SU-DHL-6 (cell line): ENCODE measurements at regions not wholly inside any gene's neighbourhood (a gene's known extent, or its start where the extent isn't known, plus 50 kb on each side); places are given as distances from the start of the nearest gene placed in this dataset.

Source experiments
- H2AFZ ChIP-seq: fragments of 200-600 bp; sonication (generic); 2 replicates; pipeline ENCODE4 v1.6.1; 2014; ENCODE audit warnings: low read depth, mild to moderate bottlenecking, moderate library complexity, mixed read lengths, antibody characterized with exemption, low read length; ENCODE audit not compliant: severe bottlenecking
- H3F3A ChIP-seq: fragments of 200-600 bp; shearing (Covaris generic); 2 replicates; pipeline ENCODE4 v1.6.0; 2016; ENCODE audit warnings: antibody characterized with exemption, mild to moderate bottlenecking; ENCODE audit not compliant: insufficient read depth
- H3K27ac ChIP-seq: fragments of 200-600 bp; sonication (generic); 2 replicates; pipeline ENCODE4 v1.5.1; 2016; ENCODE audit warnings: low read depth, mild to moderate bottlenecking, low read length, moderate library complexity, mixed read lengths
- H3K27me3 ChIP-seq: fragments of 200-600 bp; sonication (generic), shearing (Covaris generic); 2 replicates; pipeline ENCODE4 v1.6.0; 2014; ENCODE audit warnings: mild to moderate bottlenecking, low read length
- H3K36me3 ChIP-seq: fragments of 200-600 bp; sonication (generic); 2 replicates; pipeline ENCODE4 v1.6.1; 2014; ENCODE audit warnings: mild to moderate bottlenecking, low read length, mixed read lengths
- H3K4me2 ChIP-seq: fragments of 300-600, 200-600 bp; shearing (Covaris generic), sonication (generic); 2 replicates; pipeline ENCODE4 v1.6.0; 2014; ENCODE audit warnings: low read length, low read depth, mild to moderate bottlenecking; ENCODE audit not compliant: poor library complexity, severe bottlenecking
- H3K4me3 ChIP-seq: fragments of 200-600 bp; sonication (generic); 2 replicates; pipeline ENCODE4 v1.5.1; 2014; ENCODE audit warnings: antibody characterized with exemption, low read length, mild to moderate bottlenecking, mixed read lengths; ENCODE audit not compliant: insufficient read depth, poor library complexity, severe bottlenecking
- H3K79me2 ChIP-seq: fragments of 200-600 bp; sonication (generic); 2 replicates; pipeline ENCODE4 v1.6.1; 2014; ENCODE audit warnings: mild to moderate bottlenecking, low read length, moderate library complexity; ENCODE audit not compliant: insufficient read depth
- H3K9ac ChIP-seq: fragments of 200-600 bp; sonication (generic); 2 replicates; pipeline ENCODE4 v1.7.0; 2014; ENCODE audit warnings: mild to moderate bottlenecking, low read length
- H3K9me2 ChIP-seq: fragments of 200-600 bp; sonication (generic); replicated peaks from 2 replicates; pipeline ENCODE4 v1.6.1; 2014; ENCODE audit warnings: low read length; ENCODE audit not compliant: insufficient read depth
- H3K9me3 ChIP-seq: fragments of 200-600 bp; sonication (generic); 2 replicates; pipeline ENCODE4 v1.6.1; 2014; ENCODE audit warnings: low read length, mixed read lengths; ENCODE audit not compliant: insufficient read depth
- H4K20me1 ChIP-seq: fragments of 200-600 bp; sonication (generic); 2 replicates; pipeline ENCODE4 v1.6.1; 2014; ENCODE audit warnings: low read depth, mild to moderate bottlenecking, antibody characterized with exemption, low read length, moderate library complexity, mixed read lengths
- EZH2phosphoT487 ChIP-seq: fragments of 200-600 bp; sonication (generic), shearing (Covaris generic); conservative IDR thresholded peaks from 2 replicates; pipeline ENCODE4 v1.6.1; 2018; ENCODE audit warnings: mild to moderate bottlenecking, antibody characterized with exemption, low read length, moderate library complexity, mixed read lengths
- TF ChIP-seq, protein P1 (sequence below): fragments of 200-600 bp; sonication (generic); IDR thresholded peaks from one replicate; pipeline ENCODE4 v1.5.1; 2017; ENCODE audit warnings: antibody characterized with exemption, mild to moderate bottlenecking, low read length, moderate library complexity; ENCODE audit not compliant: insufficient read depth, poor library complexity, severe bottlenecking

DNA sequence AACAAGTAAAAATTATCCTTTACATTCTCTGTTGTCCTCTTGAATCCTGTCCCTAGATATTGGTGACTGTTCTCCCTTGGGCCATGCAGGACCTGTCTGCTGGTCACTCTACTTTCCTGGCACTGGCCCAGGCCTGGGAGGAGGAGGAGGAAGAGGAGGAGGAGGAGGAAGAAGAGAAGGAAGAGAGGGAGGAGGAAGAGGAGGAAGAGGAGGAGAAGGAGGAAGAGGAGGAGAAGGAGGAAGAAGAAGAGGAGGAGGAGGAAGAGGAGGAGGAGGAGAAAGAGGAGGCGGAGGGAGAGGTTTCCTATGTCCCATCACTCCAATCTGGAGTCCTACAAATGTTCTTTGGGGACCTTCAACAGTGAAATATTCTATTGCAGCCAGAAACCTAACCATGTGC is 97.3 kb upstream of the NAMPT start:
- TF ChIP-seq EZH2phosphoT487 = no peak
- TF ChIP-seq, protein P1, sequence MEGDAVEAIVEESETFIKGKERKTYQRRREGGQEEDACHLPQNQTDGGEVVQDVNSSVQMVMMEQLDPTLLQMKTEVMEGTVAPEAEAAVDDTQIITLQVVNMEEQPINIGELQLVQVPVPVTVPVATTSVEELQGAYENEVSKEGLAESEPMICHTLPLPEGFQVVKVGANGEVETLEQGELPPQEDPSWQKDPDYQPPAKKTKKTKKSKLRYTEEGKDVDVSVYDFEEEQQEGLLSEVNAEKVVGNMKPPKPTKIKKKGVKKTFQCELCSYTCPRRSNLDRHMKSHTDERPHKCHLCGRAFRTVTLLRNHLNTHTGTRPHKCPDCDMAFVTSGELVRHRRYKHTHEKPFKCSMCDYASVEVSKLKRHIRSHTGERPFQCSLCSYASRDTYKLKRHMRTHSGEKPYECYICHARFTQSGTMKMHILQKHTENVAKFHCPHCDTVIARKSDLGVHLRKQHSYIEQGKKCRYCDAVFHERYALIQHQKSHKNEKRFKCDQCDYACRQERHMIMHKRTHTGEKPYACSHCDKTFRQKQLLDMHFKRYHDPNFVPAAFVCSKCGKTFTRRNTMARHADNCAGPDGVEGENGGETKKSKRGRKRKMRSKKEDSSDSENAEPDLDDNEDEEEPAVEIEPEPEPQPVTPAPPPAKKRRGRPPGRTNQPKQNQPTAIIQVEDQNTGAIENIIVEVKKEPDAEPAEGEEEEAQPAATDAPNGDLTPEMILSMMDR = no peak
- Histone ChIP-seq H3K9me2 (no peaks in the 10 kb centered on the region), H3K9ac (no peak overlapping the region), H3K36me3 (no peaks in the 10 kb centered on the region), H2AFZ (no peak overlapping the region), H4K20me1 (no peaks in the 10 kb centered on the region), H3K9me3 (no peaks in the 10 kb centered on the region), H3K4me3 (no peak overlapping the region), H3K79me2 (no peaks in the 10 kb centered on the region), H3K27ac (no peak overlapping the region), H3K27me3 (no peaks in the 10 kb centered on the region), H3K4me2 (no peak overlapping the region), H3F3A (no peaks in the 10 kb centered on the region)

DNA sequence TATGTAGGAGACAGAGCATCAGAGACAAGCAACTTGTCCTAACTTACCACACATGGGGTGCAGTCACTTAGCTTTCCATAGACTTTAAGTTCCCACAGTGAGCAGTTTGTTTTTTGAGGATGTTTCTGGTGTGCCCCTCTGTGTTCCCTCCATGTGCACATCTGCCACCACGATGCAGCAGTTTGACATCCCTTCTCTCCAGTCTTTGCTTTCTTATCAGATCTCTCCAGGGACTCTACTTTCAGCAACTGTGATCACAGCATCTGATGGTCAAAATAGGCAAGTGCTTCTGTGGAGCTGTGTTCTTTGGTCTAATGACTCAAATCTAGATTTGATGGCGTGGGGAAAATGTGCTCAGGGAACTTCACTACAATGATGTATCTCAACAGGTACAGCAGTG is 96.5 kb upstream of the NAMPT start:
- Histone ChIP-seq H3K27me3 (no peaks in the 10 kb centered on the region), H4K20me1 (no peaks in the 10 kb centered on the region), H2AFZ (no peak overlapping the region), H3K4me3 (no peak overlapping the region), H3K9me3 (no peaks in the 10 kb centered on the region), H3K9me2 (no peaks in the 10 kb centered on the region), H3K79me2 (no peaks in the 10 kb centered on the region), H3F3A (no peaks in the 10 kb centered on the region), H3K27ac (no peak overlapping the region), H3K36me3 (no peaks in the 10 kb centered on the region), H3K4me2 (no peak overlapping the region), H3K9ac (no peak overlapping the region)
- TF ChIP-seq, protein P1 = no peak
- no peak for TF ChIP-seq EZH2phosphoT487

DNA sequence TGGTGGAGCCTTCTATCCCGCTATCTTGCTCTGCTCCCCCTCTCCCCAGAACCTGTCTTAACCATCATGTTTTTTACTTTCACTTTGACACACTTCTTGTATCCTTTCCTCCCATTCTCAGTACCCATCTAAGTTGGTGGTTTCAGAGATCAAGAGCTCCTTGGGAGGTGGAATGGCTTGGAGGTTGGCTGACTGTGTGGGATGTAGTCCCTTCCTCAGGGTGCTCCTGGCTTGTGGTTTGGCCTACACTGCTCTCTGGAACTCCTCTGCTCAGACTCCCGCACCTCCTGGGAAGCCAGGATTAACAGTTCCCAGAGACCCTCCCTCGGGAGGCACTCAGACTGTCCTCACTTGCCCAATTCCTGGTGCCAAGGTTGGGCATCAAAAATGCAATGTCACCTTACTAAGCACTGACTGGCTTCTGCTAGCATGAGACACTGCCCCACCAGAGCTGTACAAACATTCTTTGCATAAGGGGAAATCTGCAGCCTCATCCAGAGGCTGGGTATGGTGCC is 93.1 kb upstream of the NAMPT start:
- no peaks in the 10 kb centered on the region for H3K9me3 ChIP-seq
- TF ChIP-seq, protein P1 = no peak
- no peak for TF ChIP-seq EZH2phosphoT487
- H3K27ac ChIP-seq = no peak overlapping the region
- H3K79me2 ChIP-seq = no peaks in the 10 kb centered on the region
- H3K4me3 ChIP-seq = no peak overlapping the region
- H3K4me2 ChIP-seq = no peak overlapping the region
- H3K36me3 ChIP-seq = no peaks in the 10 kb centered on the region
- H3K9ac ChIP-seq = no peak overlapping the region
- no peaks in the 10 kb centered on the region for H3K9me2 ChIP-seq
- H4K20me1 ChIP-seq = no peaks in the 10 kb centered on the region
- no peaks in the 10 kb centered on the region for H3K27me3 ChIP-seq
- H3F3A ChIP-seq = no peaks in the 10 kb centered on the region
- H2AFZ ChIP-seq = no peak overlapping the region
